Skeletal muscle tissue (tissue), 3 donors: ENCODE measurements at regions not wholly inside any gene's neighbourhood (a gene's known extent, or its start where the extent isn't known, plus 50 kb on each side); places are given as distances from the start of the nearest gene placed in this dataset.

ENCODE experiments used
- H3K27ac ChIP-seq: one replicate; pipeline ENCODE4 v1.7.0; 2013; ENCODE audit warnings: mild to moderate bottlenecking, low read depth, low read length, inconsistent platforms
- H3K27me3 ChIP-seq, 3 donors: one replicate each; pipeline ENCODE4 v1.7.0; 2013; ENCODE audit warnings: low read length in 3 of 3; ENCODE audit not compliant: control insufficient read depth in 3 of 3, insufficient read depth in 3 of 3
- H3K36me3 ChIP-seq, 3 donors: one replicate each; pipeline ENCODE4 v1.7.0; 2013; ENCODE audit warnings: low read length in 3 of 3; ENCODE audit not compliant: control insufficient read depth in 3 of 3, insufficient read depth in 3 of 3
- H3K4me1 ChIP-seq, 3 donors: one replicate each; pipeline ENCODE4 v1.7.0; 2013; ENCODE audit warnings: low read length in 3 of 3, mild to moderate bottlenecking in 3 of 3; ENCODE audit not compliant: control insufficient read depth in 3 of 3, insufficient read depth in 3 of 3
- H3K4me3 ChIP-seq, 3 donors: one replicate each; pipeline ENCODE4 v1.7.0; 2013; ENCODE audit warnings: low read length in 3 of 3
- H3K9ac ChIP-seq, 3 donors: one replicate each; pipeline ENCODE4 v1.7.0; 2013; ENCODE audit warnings: low read length in 3 of 3, mild to moderate bottlenecking in 3 of 3, moderate library complexity in 2 of 3, low read depth in 1 of 3
- H3K9me3 ChIP-seq, 3 donors: one replicate each; pipeline ENCODE4 v1.7.0; 2013; ENCODE audit warnings: low read length in 3 of 3; ENCODE audit not compliant: control insufficient read depth in 3 of 3
- donor health status: Osteomylitis.

- H3K36me3 ChIP-seq, result no peaks in the 10 kb centered on the region
- H3K4me1 ChIP-seq, result no peaks in the 10 kb centered on the region
- no peak overlapping the region for H3K27ac ChIP-seq
- H3K9ac ChIP-seq, result no peak overlapping the region
- H3K9me3 ChIP-seq, result peaks cover 0 to 11% (median 0%) of the 10 kb centered on the region in 3 donors
- H3K27me3 ChIP-seq, result no peaks in the 10 kb centered on the region
- H3K4me3 ChIP-seq, result no peak overlapping the region
Observed at GRCh38 chr15:97346221-97346620, 614.3 kb upstream of the ARRDC4 start.

GRCh38 chr15:97350813-97351212, 609.7 kb upstream of the ARRDC4 start:
- no peak overlapping the region for H3K4me3 ChIP-seq
- peaks cover 0 to 11% (median 0%) of the 10 kb centered on the region in 3 donors for H3K9me3 ChIP-seq
- no peak overlapping the region for H3K27ac ChIP-seq
- H3K9ac ChIP-seq, result no peak overlapping the region
- no peaks in the 10 kb centered on the region for H3K4me1 ChIP-seq
- H3K36me3 ChIP-seq, result no peaks in the 10 kb centered on the region
- no peaks in the 10 kb centered on the region for H3K27me3 ChIP-seq

GRCh38 chr15:97383516-97383915, 577.0 kb upstream of the ARRDC4 start:
- no peak overlapping the region for H3K4me3 ChIP-seq
- no peaks in the 10 kb centered on the region for H3K4me1 ChIP-seq

GRCh38 chr15:97386940-97387339, 573.6 kb upstream of the ARRDC4 start:
- Histone ChIP-seq H3K9ac (no peak overlapping the region), H3K4me3 (no peak overlapping the region), H3K4me1 (no peaks in the 10 kb centered on the region), H3K36me3 (no peaks in the 10 kb centered on the region), H3K9me3 (no peaks in the 10 kb centered on the region), H3K27ac (no peak overlapping the region), H3K27me3 (no peaks in the 10 kb centered on the region)

More at GRCh38 chr15:97383516-97383915, 577.0 kb upstream of the ARRDC4 start:
- Histone ChIP-seq H3K36me3 (no peaks in the 10 kb centered on the region), H3K9ac (no peak overlapping the region), H3K27me3 (no peaks in the 10 kb centered on the region), H3K27ac (no peak overlapping the region), H3K9me3 (no peaks in the 10 kb centered on the region)

GRCh38 chr15:97401195-97401594, 559.3 kb upstream of the ARRDC4 start:
- no peak overlapping the region for H3K9ac ChIP-seq
- no peaks in the 10 kb centered on the region for H3K4me1 ChIP-seq
- H3K9me3 ChIP-seq, result no peaks in the 10 kb centered on the region
- no peaks in the 10 kb centered on the region for H3K27me3 ChIP-seq
- H3K36me3 ChIP-seq, result no peaks in the 10 kb centered on the region
- no peak overlapping the region for H3K27ac ChIP-seq
- H3K4me3 ChIP-seq, result no peak overlapping the region

- no peak overlapping the region for H3K4me3 ChIP-seq
- no peaks in the 10 kb centered on the region for H3K36me3 ChIP-seq
- H3K4me1 ChIP-seq, result no peaks in the 10 kb centered on the region
- no peak overlapping the region for H3K27ac ChIP-seq
- H3K9ac ChIP-seq, result no peak overlapping the region
- no peaks in the 10 kb centered on the region for H3K9me3 ChIP-seq
- no peaks in the 10 kb centered on the region for H3K27me3 ChIP-seq
Observed at GRCh38 chr15:97401970-97402369, 558.5 kb upstream of the ARRDC4 start.

- no peak overlapping the region for H3K27ac ChIP-seq
- H3K36me3 ChIP-seq, result no peaks in the 10 kb centered on the region
- H3K4me3 ChIP-seq, result no peak overlapping the region
- H3K27me3 ChIP-seq, result no peaks in the 10 kb centered on the region
- no peaks in the 10 kb centered on the region for H3K9me3 ChIP-seq
- H3K9ac ChIP-seq, result no peak overlapping the region
- H3K4me1 ChIP-seq, result no peaks in the 10 kb centered on the region
Observed at GRCh38 chr15:97406841-97407240, 553.7 kb upstream of the ARRDC4 start.

- H3K36me3 ChIP-seq, result no peaks in the 10 kb centered on the region
- no peak overlapping the region for H3K27ac ChIP-seq
- no peaks in the 10 kb centered on the region for H3K9me3 ChIP-seq
- H3K9ac ChIP-seq, result no peak overlapping the region
- no peaks in the 10 kb centered on the region for H3K27me3 ChIP-seq
- H3K4me3 ChIP-seq, result no peak overlapping the region
- no peaks in the 10 kb centered on the region for H3K4me1 ChIP-seq
Observed at GRCh38 chr15:97410897-97411575, 549.5 kb upstream of the ARRDC4 start.

- Histone ChIP-seq H3K27me3 (no peaks in the 10 kb centered on the region), H3K27ac (no peak overlapping the region), H3K36me3 (no peaks in the 10 kb centered on the region), H3K9me3 (no peaks in the 10 kb centered on the region), H3K4me1 (no peaks in the 10 kb centered on the region), H3K9ac (no peak overlapping the region), H3K4me3 (no peak overlapping the region)
Observed at GRCh38 chr15:97420130-97420529, 540.4 kb upstream of the ARRDC4 start.

- H3K9me3 ChIP-seq, result no peaks in the 10 kb centered on the region
- H3K9ac ChIP-seq, result no peak overlapping the region
- H3K27ac ChIP-seq, result no peak overlapping the region
- peaks cover 0 to 4% (median 0%) of the 10 kb centered on the region in 3 donors for H3K36me3 ChIP-seq
- H3K27me3 ChIP-seq, result no peaks in the 10 kb centered on the region
- H3K4me1 ChIP-seq, result no peaks in the 10 kb centered on the region
- no peak overlapping the region for H3K4me3 ChIP-seq
Observed at GRCh38 chr15:97425596-97425995, 534.9 kb upstream of the ARRDC4 start.
